GM10266 (cell line): ENCODE measurements at regions not wholly inside any gene's neighbourhood (a gene's known extent, or its start where the extent isn't known, plus 50 kb on each side); places are given as distances from the start of the nearest gene placed in this dataset.

Source experiments
- DNase-seq: peaks from one replicate; pipeline ENCODE4 v3.0.0; 2012; ENCODE audit errors: extremely low spot score
- CTCF ChIP-seq: IDR thresholded peaks from 2 replicates; pipeline ENCODE4 v1.5.1; 2012; ENCODE audit warnings: mild to moderate bottlenecking, low read depth; ENCODE audit not compliant: control insufficient read depth, insufficient read depth; ENCODE audit errors: missing control alignments

GRCh38 chr1:22330092-22330759 is 121.4 kb upstream of the ZBTB40 start:
- no peak for TF ChIP-seq CTCF
- DNase-seq: no peak

- no peak for TF ChIP-seq CTCF
- DNase-seq: no peak
Measured at GRCh38 chr1:22330760-22331119, 120.9 kb upstream of the ZBTB40 start.

GRCh38 chr1:22331618-22332423 is 119.8 kb upstream of the ZBTB40 start:
- no peak for DNase-seq
- TF ChIP-seq CTCF: no peak

DNA sequence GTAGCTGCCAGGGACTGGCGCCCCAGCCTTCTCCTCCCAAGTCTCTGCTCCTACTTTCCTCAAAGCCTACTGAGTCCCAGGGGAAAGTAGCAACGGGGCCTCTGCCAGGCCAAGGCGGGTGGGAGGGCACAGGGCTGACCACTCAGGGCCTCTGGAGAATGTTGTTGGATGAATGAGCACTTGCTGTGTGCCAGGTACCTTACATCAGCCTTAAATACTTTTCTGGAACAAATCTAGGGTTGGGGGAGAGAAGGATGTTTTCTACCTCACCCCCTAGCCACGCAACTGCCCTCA is 119.3 kb upstream of the ZBTB40 start:
- TF ChIP-seq CTCF: no peak
- no peak for DNase-seq

- no peak for TF ChIP-seq CTCF
- DNase-seq: no peak
Measured at GRCh38 chr1:22332795-22333499, 118.7 kb upstream of the ZBTB40 start.

DNA sequence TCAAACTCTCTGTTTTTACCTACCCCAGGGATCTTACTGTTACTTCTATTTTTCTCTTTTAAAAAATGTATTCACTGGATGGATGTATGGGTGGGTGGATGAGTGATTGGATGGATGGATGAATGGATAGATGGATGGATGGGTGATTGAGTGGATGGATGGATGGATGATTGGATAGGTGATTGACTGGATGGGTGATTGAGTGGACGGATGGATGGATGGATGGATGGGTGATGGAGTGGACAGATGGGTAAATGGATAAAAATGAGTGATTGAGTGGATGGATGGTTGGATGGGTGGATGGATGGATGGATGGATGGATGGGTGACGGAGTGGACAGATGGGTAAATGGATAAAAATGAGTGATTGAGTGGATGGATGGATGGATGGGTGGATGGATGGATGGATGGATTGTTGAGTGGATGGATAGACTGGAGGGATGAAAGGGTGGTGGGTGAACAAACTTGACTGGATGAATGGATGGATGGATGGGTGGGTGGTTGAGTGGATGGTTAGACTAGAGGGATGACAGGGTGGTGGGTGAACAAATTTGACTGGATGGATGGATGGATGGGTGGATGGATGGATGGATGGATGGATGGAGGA is 118.0 kb upstream of the ZBTB40 start:
- no peak for DNase-seq
- no peak for TF ChIP-seq CTCF
